NCI-H2227 (cell line): ENCODE measurements at regions not wholly inside any gene's neighbourhood (a gene's known extent, or its start where the extent isn't known, plus 50 kb on each side); places are given as distances from the start of the nearest gene placed in this dataset.
"Not testable (repeated sequence)": the region's sequence is repeated elsewhere in the genome, so short reads cannot be mapped to it uniquely, and the experiment has no call there.

Experiments
- DNase-seq: peaks from one replicate; lab custom pipeline; 2025; ENCODE audit not compliant: unreplicated experiment; lab: John Stamatoyannopoulos, UW

DNA sequence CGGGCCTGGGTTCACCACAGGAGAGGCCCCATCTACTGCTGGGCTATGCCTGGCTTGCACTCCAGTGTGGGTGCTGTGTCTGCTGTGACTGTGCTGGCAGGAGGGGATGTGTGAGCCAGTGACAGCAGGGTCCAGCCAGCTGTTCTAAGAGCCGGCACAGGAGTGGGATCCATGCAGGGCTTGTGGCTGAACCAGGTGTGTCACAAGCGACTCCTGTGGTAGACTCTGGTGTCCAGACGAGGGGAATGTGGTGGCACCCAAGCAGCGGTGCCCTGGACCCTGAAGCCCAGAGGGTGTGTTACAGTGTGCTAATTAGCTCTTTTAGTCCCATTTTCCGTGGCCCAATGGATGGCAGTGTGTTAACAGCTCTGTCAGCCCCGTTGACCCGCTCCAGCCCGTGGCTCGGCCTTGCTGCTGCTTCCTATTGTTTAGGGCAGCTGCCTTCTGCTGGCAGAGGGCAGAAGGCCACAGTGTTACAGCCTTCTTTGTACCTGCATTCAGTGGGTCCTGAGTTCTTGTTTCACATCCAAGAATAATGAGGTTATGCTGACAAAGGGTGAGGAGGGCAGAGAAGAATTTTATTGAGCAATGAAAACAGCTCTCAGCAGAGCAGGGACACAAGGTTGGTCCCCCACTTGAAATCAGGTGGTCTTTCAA, 78.5 kb upstream of the RNU6-1 start:
- DNase-seq, result no peak

DNA sequence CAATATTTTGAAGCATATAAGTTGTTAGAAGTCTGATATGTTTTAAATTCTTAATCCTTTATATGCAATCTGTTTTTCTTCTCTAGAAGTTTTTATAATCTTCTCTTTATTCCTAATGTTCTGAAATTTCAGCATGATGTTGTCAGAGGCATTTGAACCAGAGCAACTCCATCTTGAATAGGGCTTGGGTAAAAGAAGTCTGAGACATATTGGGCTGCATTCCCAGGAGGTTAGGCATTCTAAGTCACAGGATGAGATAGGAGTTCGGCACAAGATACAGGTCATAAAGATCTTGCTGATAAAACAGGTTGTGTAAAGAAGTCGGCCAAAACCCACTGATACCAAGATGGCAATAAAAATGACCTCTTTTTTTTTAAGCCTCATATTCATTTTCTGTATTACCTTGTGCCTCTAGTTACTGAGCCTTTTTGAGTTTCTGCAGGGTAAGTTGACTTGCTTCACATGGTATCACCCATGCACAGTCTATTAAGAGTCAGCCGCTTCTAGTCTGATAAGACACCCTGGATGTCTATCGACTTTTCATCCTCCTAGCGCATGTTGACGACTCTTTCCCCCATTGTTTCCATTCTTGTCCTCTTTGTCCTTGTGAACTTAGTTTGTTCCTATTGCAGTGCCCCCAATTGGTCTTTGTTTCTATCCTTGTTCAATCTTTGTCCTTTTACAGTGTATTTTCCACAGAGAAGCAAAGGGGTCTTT, 80.8 kb upstream of the RNU6-1 start:
- no peak for DNase-seq

DNA sequence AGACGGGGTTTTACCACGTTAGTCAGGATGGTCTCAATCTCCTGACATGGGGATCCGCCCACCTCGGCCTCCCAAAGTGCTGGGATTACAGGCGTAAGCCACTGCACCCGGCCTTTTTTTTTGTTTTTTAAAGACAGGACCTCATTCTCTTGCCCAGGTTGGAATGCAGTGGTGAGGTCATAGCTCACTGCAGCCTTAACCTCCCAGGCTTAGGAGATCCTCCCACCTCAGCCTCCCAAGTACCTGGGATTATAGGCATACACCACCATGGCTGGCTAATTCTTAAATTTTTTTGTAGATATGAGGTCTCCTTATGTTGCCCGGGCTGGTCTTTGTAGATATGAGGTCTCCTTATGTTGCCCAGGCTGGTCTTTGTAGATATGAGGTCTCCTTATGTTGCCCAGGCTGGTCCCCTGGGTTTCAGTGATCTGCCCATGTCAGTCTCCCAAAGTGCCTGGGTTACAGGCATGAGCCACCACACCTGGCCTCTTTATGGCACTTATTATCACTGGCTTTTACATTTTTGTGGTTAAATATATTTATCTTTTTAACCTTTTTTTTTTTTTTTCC, 82.3 kb upstream of the RNU6-1 start:
- DNase-seq, result no peak

DNA sequence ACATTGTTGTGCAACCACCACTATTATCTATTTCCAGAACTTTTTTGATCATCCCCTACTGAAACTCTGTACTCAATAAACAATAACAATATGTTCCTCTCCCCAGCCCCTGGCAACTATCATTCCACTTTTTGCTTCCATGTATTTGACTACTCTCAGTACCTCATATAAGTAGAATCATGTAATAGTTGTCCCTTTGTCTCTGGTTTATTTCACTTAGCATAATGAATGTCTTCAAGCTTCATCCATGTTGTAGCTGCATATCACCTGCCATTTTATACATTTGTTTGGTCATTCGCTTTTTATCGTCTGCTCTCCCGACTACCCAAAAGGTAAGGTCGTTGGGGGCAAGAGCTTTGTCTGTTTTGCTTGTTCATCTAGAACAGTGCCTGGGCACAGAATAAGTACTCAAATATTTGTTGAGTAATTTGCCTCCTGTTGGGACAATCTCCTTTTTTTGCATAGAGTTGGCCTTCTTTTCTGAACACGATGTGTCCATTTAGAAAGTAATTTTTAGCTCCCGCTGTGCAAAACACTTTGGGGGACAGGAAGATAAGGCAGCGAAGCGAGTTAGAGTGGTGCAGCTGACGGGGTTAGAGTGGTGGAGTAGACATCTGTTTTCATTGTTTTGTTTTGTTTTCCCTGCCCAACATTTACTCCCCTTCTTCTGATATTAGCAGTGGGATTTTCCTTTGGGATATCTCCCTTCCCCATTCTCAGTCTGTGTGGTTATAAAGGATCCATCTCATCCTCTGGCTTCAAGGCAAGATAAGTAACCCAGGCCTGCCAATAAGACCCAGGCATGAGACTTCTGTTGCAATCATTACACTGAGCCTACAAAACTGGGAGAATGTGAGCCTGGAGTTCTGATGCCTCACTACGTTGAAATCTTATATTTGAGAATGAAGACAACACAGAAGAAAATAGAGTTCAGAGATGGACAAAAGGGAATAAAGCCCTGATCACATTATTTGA, 83.4 kb upstream of the RNU6-1 start:
- DNase-seq, result peak; percentile 24

DNA sequence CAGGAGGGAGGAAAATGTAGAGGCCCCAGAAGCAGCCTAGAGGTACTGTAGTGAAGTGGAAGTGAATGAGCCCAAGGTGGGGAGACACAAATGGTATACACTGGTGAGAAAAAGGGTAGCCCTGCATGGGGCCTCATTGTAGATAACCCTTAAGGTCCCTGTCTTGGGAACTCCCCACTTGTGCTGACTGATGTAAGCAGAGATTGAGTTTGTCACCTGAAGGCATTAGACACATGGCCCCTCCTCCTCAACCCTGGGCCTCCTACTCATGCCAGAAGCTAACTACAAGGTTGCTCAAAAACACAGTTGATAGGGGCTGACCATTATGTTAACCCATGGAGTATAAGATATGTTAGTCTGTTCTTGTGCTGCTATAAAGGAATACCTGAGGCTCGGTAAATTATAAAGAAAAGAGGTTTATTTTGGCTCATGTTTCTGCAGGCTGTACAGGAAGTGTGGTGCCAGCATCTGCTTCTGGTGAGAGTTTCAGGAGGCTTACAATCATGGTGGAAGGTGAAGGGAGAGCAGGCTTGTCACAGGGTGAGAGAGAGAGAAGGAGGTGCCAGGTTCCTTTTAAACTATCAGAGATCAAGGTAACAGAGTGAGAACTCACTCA, 84.6 kb upstream of the RNU6-1 start:
- no peak for DNase-seq

DNA sequence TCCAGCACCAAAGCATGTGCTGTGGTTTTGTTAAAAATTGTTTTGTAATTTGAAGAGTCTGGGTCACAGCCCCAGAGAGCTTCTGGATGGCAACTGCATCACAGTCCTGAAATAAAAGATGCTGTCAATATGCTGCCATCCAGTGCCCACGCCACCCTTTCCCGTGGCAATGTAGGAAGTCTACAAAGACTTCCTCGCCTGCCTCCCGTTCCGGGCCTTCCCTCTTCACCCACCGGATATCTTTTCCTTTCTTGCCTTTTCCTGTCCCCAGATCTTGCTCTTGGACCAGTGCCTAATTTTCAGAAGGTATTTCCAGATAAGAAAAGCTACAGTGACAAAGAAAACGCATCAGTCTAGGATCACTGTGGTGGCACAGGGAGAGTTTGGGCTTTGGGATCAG, 85.3 kb upstream of the RNU6-1 start:
- no peak for DNase-seq

DNA sequence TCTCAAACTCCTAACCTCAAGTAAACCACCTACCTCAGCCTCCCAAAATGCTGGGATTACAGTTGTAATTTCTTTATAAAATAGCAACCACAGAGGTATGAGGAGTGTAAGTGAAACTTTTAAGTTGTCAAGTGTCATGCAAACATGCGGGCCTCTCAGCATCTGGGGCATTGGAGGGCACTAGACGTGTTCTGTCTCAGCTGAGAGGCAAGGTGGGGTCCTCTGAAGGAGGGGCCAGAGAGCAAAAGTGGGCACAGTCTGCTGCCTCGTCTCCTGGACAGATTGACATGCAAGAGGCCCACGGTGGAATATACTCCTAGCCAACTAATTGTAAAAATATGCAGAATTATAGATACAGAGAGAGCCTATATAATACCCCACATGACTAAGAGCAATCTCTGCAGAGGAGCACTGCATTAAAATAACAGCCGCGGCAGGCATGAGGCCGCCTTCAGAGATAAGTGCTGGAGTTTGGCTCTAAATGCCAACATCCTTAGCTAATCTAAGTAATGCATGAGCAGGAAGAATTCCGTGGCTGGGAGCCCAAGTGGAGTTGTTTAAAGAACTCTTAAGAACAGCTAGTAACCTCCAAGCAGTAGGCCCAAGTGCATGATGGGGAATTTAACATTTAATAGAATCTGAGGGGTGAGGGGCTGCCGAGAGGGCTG, 87.8 kb upstream of the RNU6-1 start:
- DNase-seq, result peak; percentile 11

DNA sequence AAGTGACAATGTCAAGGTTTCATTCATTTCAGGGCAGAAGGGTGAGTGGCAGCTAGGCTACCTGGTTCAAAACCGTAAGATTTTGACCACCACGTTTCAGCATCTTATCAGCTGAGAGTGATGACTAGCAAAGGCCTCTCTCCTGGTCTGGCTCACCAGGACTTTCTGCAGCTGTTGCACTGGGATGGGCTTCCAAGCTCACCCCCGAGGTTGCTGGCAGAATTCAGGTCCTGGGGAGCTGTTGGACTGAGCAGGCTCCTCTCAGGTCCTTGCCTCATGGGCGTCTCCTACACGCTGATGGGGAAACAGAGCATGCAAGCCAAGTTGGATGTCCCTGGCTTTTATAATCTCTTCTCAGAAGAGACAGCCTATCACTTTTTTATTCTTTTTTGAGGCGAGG, 88.8 kb upstream of the RNU6-1 start:
- no peak for DNase-seq

DNA sequence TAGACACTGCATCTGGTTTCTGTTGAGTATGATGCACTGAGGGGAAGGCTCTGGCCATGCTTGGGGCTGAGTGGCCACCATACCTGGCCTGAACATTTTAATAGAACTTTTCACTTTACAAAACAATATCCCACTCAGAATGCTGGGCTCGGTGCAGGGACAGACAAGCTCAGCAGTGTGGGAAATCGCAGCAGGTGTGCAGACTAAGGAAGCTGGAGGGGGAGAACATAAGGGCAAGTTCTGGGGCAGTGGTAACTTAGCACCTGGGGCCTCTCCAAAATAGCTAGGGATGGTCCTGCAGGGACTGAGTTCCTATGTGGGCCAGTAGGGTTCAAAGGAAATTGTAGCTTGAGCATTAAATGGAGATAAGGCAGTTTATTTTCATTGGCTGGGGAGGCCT, 90.9 kb upstream of the RNU6-1 start:
- no peak for DNase-seq

DNA sequence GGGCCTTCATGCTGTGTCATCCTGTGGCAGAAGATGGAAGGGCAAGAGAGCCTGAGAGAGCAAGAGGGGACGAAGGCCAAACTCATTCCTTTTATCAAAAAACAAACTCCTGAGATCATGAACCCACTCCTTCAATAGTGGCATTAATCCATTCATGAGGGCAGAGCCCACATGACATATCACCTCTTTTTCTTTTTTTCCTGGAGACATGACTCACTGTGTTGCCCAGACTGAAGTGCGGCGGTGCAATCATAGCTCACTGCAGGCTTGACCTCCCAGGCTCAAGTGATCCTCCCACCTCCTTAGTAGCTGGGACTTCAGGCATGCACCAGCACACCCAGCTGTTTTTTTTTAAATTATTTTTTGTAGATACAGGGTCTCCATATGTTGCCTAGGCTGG, 92.0 kb upstream of the RNU6-1 start:
- no peak for DNase-seq

DNA sequence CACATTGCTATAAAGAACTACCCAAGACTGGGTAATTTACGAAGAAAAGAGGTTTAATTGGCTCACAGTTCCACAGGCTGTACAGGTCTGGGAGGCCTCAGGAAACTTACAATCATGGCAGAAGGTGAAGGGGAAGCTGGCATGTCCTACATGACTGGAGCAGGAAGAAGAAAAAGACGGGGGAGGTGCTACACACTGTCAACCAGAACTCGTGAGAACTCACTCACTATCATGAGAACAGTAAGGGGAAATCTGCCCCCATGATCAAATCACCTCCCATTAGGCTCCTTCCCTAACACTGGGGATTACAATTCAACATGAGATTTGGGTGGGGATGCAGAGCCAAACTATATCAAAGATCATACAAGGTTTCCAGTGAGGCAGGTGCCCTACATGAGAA, 94.3 kb upstream of the RNU6-1 start:
- DNase-seq, result not testable (repeated sequence)

DNA sequence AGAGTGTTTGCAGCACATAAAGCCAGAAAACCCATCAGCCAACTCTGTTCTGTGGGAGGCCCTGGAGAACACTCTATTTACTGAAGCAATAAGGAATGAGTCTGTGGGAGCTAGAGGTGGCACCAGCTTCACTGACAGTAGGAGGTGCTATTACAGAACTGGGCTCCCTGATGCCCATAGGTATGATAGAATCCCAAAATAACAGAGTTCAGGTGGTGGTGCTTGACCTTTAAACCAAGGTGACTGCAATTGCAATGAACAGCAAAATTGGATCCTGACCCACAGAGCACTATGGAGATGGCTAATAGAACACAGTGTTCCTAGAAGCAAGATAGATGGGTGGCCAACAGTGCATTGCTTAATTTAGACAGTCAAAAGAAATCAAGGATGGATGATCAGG, 95.4 kb upstream of the RNU6-1 start:
- no peak for DNase-seq

DNA sequence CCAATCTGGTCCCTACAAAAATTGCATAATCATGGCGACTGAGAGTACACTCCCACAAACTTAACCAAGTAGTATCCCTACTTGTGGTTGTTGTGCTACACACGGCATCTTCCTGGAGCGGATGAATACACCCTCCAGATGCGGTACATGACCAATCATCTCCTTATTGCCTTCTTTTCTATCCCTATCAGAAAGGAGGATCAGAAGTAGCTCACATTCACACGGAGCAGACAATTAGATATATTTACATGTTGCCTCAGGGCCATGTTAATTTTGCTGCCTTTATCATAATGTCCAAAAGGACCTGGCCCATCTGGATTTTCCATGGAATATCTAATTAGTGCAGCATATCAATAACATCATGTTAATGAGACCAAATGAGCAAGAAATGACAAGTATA, 96.4 kb upstream of the RNU6-1 start:
- DNase-seq, result no peak

DNA sequence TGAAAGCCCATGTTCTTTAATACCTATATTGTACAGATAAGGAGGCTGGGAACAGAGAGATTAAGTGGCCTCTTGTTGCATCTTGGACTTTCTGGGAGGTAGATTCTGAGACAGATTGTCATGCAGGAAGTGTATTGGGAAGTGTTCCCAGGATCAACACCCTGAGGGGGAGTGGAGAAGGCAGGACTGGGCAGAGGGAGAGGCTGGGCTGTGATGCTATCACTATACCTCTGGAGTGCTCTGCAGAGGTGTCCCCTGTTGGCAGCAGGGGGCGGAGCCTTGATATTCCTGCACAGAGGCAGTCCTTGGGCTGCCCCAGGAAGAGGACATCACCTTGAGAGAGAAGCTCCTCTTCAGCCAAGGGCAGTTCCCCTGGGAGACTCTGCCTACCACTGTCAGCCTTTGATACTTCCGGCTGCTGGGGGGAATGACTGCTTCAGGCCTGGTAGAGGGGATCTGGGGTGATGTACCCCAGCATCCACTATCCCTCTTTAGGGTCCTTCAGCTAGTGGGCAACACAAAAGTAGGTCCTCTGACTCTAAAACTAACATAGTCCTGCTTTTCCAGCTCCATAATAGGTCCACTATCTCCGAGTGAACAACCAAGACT, 97.4 kb upstream of the RNU6-1 start:
- no peak for DNase-seq

DNA sequence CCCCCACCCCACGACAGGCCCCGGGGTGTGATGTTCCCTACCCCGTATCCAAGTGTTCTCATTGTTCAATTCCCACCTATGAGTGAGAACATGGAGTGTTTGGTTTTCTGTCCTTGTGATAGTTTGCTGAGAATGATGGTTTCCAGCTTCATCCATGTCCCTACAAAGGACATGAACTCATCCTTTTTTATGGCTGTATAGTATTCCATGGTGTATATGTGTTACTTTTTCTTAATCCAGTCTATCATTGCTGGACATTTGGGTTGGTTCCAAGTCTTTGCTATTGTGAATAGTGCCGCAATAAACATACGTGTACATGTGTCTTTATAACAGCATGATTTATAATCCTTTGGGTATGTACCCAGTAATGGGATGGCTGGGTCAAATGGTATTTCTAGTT, 99.3 kb upstream of the RNU6-1 start:
- DNase-seq, result not testable (repeated sequence)

DNA sequence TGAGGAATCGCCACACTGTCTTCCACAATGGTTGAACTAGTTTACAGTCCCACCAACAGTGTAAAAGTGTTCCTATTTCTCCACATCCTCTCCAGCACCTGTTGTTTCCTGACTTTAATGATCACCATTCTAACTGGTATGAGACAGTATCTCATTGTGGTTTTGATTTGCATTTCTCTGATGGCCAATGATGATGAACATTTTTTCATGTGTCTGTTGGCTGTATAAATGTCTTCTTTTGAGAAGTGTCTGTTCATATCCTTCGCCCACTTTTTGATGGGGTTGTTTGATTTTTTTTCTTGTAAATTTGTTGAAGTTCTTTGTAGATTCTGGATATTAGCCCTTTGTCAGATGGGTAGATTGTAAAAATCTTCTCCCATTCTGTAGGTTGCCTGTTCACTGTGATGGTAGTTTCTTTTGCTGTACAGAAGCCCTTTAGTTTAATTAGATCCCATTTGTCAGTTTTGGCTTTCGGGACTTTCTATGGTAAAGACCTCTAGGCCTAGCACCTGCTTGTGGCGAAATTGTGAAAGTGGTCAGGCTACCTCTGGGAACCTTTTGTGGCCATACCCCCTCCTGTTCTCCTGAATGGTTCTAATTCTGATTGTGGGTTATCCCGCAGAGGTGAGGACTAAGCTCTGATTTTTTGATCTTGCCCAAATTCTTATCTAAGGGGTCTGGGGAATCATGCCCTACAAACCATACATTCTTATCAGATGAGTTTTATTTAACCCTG, 99.9 kb upstream of the RNU6-1 start:
- not testable (repeated sequence) for DNase-seq

DNA sequence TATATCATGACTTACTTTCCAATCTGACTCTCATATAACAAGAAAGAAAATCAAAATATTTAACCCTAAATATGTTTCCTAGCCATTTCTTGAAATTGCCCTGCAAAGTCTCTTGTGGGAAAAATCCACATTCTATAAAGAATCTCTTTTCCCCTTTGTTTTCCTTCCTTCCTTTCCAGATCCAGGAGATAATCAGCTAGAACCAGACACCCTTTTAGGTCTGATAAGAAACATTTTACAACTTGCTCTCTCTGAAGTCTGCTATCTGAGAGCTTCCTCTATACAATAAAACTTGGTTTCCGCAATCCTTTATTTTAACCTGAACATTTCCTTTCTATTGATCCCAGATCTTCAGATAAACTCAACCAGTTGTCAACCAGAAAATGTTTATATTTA, 100.5 kb upstream of the RNU6-1 start:
- no peak for DNase-seq

DNA sequence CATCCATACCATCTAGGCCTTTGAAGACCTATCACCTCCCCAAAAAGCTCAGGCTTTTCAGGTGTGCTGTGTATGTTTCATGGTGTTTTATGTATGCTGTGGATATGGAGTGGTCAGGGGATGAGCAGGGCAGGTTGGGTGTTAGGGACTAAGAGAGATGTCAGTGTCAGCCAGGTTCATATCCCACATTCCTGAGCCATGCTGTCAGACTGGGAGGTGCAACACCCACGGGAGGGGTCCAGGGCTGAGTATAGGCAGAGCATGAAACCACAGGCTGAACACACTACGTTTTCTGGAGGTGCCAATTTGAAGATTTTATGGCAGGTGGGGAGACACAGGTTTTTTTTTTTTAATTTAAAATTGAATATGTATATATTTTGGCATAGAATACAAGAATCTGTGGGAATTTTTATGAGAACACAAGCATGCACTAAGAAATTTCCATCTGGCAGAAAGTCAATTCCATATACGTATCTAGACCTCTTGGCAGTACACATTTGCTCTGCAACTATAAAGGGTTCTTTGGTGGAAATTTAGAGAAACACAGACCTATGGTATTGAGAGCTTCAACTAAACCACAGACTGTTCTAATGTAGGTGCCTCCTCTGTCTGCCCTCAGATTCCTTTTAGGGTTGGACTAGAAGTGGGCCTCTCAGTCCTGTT, 101.9 kb upstream of the RNU6-1 start:
- no peak for DNase-seq

DNA sequence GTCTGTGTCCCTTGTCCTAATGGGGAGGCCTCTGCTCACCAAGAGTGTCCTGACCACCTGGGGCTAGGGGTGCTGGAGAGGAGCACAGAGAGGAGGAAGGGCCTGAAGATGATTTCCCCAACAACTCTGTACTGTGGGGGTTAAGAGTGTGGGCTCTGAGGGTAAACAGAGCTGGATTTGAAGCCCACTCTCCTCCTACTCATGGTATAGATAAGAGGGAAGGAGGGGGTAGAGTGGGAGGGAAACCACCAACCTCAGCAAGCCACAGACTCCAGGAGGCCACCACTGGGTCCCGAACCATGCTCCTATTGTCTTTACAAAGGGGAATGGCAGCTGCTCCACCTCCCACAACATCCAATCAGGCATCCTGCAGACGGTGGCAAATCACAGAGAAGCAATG, 103.6 kb upstream of the RNU6-1 start:
- DNase-seq, result no peak
